HG03039 (cell line): ENCODE measurements at regions not wholly inside any gene's neighbourhood (a gene's known extent, or its start where the extent isn't known, plus 50 kb on each side); places are given as distances from the start of the nearest gene placed in this dataset.

Source experiments
- ATAC-seq: cut with Tn5 transposase; IDR thresholded peaks from one replicate; pipeline ENCODE4 v1.9.1; 2021; ENCODE audit warnings: mild to moderate bottlenecking, moderate library complexity; ENCODE audit not compliant: unreplicated experiment

- no peak for ATAC-seq
Measured at GRCh38 chr6:1545654-1546053, 64.1 kb upstream of the FOXC1 start.

GRCh38 chr6:1547785-1548184 lies 61.9 kb upstream of the FOXC1 start:
- no peak for ATAC-seq

- no peak for ATAC-seq
Measured at GRCh38 chr6:1551249-1551648, 58.5 kb upstream of the FOXC1 start.

- ATAC-seq = no peak
Measured at GRCh38 chr6:1552296-1552761, 57.4 kb upstream of the FOXC1 start.

GRCh38 chr6:1553562-1554083 lies 56.1 kb upstream of the FOXC1 start:
- ATAC-seq = no peak

GRCh38 chr6:1554141-1554475 lies 55.6 kb upstream of the FOXC1 start:
- no peak for ATAC-seq

GRCh38 chr6:1554476-1555310 lies 55.0 kb upstream of the FOXC1 start:
- ATAC-seq = no peak

- no peak for ATAC-seq
Measured at GRCh38 chr6:1558388-1558787, 51.3 kb upstream of the FOXC1 start.
